CD4-positive, CD25-positive, alpha-beta regulatory T cell (primary cell): ENCODE measurements at regions not wholly inside any gene's neighbourhood (a gene's known extent, or its start where the extent isn't known, plus 50 kb on each side); places are given as distances from the start of the nearest gene placed in this dataset.

Source experiments
- ATAC-seq, 2 donors: fragments of 150-1000 bp; cut with Tn5 transposase; one replicate each; pipeline ENCODE4 v1.10.0; 2021; ENCODE audit warnings: low read depth in 2 of 2, moderate number of reproducible peaks in 2 of 2, moderate library complexity in 1 of 2
- DNase-seq, 3 donors: peaks; one replicate each; pipeline versions ENCODE4 v3.0.0 to v3.0.0-alpha.2; 2012 to 2022; ENCODE audit warnings: mixed read lengths in 1 of 3
- H3K27ac ChIP-seq: one replicate; pipeline ENCODE4 v1.7.0; 2013; ENCODE audit warnings: mild to moderate bottlenecking, low read length; ENCODE audit not compliant: insufficient read depth, poor library complexity, severe bottlenecking
- H3K27me3 ChIP-seq: one replicate; pipeline ENCODE4 v1.7.0; 2013; ENCODE audit warnings: low read length; ENCODE audit not compliant: control insufficient read depth, insufficient read depth
- H3K36me3 ChIP-seq: one replicate; pipeline ENCODE4 v1.7.0; 2013; ENCODE audit warnings: mild to moderate bottlenecking, low read length, moderate library complexity; ENCODE audit not compliant: control insufficient read depth, insufficient read depth
- H3K4me1 ChIP-seq: 2 replicates; pipeline ENCODE4 v1.7.0; 2013; ENCODE audit warnings: mild to moderate bottlenecking, low read length; ENCODE audit not compliant: insufficient read depth, control insufficient read depth, poor library complexity, severe bottlenecking
- H3K4me3 ChIP-seq: one replicate; pipeline ENCODE4 v1.7.0; 2013; ENCODE audit warnings: low read depth, mild to moderate bottlenecking, low read length, moderate library complexity
- H3K9me3 ChIP-seq, 2 experiments: 1 replicate in 1 of 2; 2 replicates in 1 of 2; pipeline ENCODE4 v1.7.0; 2013; ENCODE audit warnings: low read length in 2 of 2, mild to moderate bottlenecking in 1 of 2, moderate library complexity in 1 of 2; ENCODE audit not compliant: control insufficient read depth in 2 of 2
- H3K27ac Mint-ChIP-seq, 3 donors: one replicate each; pipeline ENCODE4 v1.8.0; 2020 to 2022; ENCODE audit warnings: mild to moderate bottlenecking in 3 of 3, mixed read lengths in 3 of 3, moderate library complexity in 2 of 3
- H3K27me3 Mint-ChIP-seq: one replicate; pipeline ENCODE4 v1.8.0; 2022; ENCODE audit warnings: mild to moderate bottlenecking, mixed read lengths
- H3K36me3 Mint-ChIP-seq: one replicate; pipeline ENCODE4 v1.8.0; 2020; ENCODE audit warnings: mixed read lengths
- H3K4me1 Mint-ChIP-seq, 4 donors: one replicate each; pipeline ENCODE4 v1.8.0; 2020 to 2022; ENCODE audit warnings: mixed read lengths in 4 of 4, mild to moderate bottlenecking in 1 of 4
- H3K4me3 Mint-ChIP-seq, 4 donors: one replicate each; pipeline ENCODE4 v1.8.0; 2020 to 2022; ENCODE audit warnings: mild to moderate bottlenecking in 4 of 4, mixed read lengths in 4 of 4, moderate library complexity in 3 of 4
- H3K9me3 Mint-ChIP-seq, 7 donors: one replicate each; pipeline ENCODE4 v1.8.0; 2020 to 2022; ENCODE audit warnings: mixed read lengths in 7 of 7, mild to moderate bottlenecking in 3 of 7, moderate library complexity in 2 of 7

GRCh38 chr9:31840702-31841101 lies 543.7 kb upstream of the ACO1 start:
- Mint-ChIP-seq H3K27me3 (no peaks in the 10 kb centered on the region), H3K9me3 (peaks cover 0 to 1% (median 0%) of the 10 kb centered on the region in 7 donors), H3K36me3 (no peaks in the 10 kb centered on the region), H3K27ac (peak overlapping the region in 1 of 3 donors; percentile 9), H3K4me3 (no peak overlapping the region), H3K4me1 (peaks cover 0 to 4% (median 0%) of the 10 kb centered on the region in 4 donors)
- DNase-seq: no peak
- no peak overlapping the region for H3K27ac ChIP-seq
- H3K4me1 ChIP-seq: no peaks in the 10 kb centered on the region
- no peaks in the 10 kb centered on the region for H3K27me3 ChIP-seq
- H3K36me3 ChIP-seq: no peaks in the 10 kb centered on the region
- ATAC-seq: no peak
- no peaks in the 10 kb centered on the region for H3K9me3 ChIP-seq
- no peak overlapping the region for H3K4me3 ChIP-seq

- Mint-ChIP-seq H3K27me3 (no peaks in the 10 kb centered on the region), H3K36me3 (no peaks in the 10 kb centered on the region), H3K9me3 (no peaks in the 10 kb centered on the region), H3K27ac (no peak overlapping the region), H3K4me1 (peaks cover 0 to 2% (median 0%) of the 10 kb centered on the region in 4 donors), H3K4me3 (no peak overlapping the region)
- Histone ChIP-seq H3K9me3 (no peaks in the 10 kb centered on the region), H3K27ac (no peak overlapping the region), H3K4me3 (no peak overlapping the region), H3K27me3 (no peaks in the 10 kb centered on the region), H3K4me1 (no peaks in the 10 kb centered on the region), H3K36me3 (no peaks in the 10 kb centered on the region)
- no peak for ATAC-seq
- no peak for DNase-seq
Measured at GRCh38 chr9:31847963-31848362, 536.5 kb upstream of the ACO1 start.

- Mint-ChIP-seq H3K4me1 (peaks cover 0 to 2% (median 0%) of the 10 kb centered on the region in 4 donors), H3K27ac (no peak overlapping the region), H3K36me3 (no peaks in the 10 kb centered on the region), H3K27me3 (no peaks in the 10 kb centered on the region), H3K4me3 (no peak overlapping the region), H3K9me3 (no peaks in the 10 kb centered on the region)
- no peak overlapping the region for H3K27ac ChIP-seq
- H3K27me3 ChIP-seq: no peaks in the 10 kb centered on the region
- H3K4me3 ChIP-seq: no peak overlapping the region
- no peaks in the 10 kb centered on the region for H3K4me1 ChIP-seq
- no peak for DNase-seq
- no peak for ATAC-seq
- no peaks in the 10 kb centered on the region for H3K36me3 ChIP-seq
- H3K9me3 ChIP-seq: no peaks in the 10 kb centered on the region
Measured at GRCh38 chr9:31848505-31849285, 535.7 kb upstream of the ACO1 start.

GRCh38 chr9:31854187-31854586 lies 530.3 kb upstream of the ACO1 start:
- peak overlapping the region in 1 of 4 donors; percentile 24 for H3K4me3 Mint-ChIP-seq
- H3K36me3 ChIP-seq: no peaks in the 10 kb centered on the region
- DNase-seq: no peak
- H3K4me1 ChIP-seq: no peaks in the 10 kb centered on the region
- no peak overlapping the region for H3K4me3 ChIP-seq
- H3K27ac ChIP-seq: no peak overlapping the region
- H3K27me3 ChIP-seq: no peaks in the 10 kb centered on the region
- H3K9me3 ChIP-seq: no peaks in the 10 kb centered on the region
- peaks cover 0 to 4% (median 0%) of the 10 kb centered on the region in 7 donors for H3K9me3 Mint-ChIP-seq
- no peaks in the 10 kb centered on the region for H3K27me3 Mint-ChIP-seq
- H3K27ac Mint-ChIP-seq: no peak overlapping the region
- H3K36me3 Mint-ChIP-seq: no peaks in the 10 kb centered on the region
- peaks cover 0 to 2% (median 0%) of the 10 kb centered on the region in 4 donors for H3K4me1 Mint-ChIP-seq
- ATAC-seq: no peak

DNA sequence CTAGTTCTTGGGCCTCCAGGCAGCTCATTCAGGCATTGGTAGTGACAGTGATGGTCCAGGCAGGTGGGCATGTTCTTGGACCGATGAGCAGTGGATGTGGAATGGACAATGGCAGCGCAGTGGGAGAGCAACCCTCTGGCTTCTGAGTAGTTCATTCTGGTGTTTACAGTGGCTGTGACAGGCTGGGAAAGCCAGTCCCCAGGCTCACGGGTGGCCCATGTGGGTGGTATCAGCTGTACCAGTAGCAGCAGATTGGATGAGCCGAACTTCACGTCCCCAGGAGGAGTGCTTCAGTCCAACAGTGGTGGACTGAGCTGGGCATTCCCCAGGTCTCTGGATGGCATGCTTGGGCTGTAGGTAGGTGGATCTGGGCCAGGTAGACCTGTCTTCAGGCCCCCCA lies 515.6 kb upstream of the ACO1 start:
- no peak for ATAC-seq
- H3K36me3 Mint-ChIP-seq: no peaks in the 10 kb centered on the region
- no peaks in the 10 kb centered on the region for H3K27me3 Mint-ChIP-seq
- H3K4me3 Mint-ChIP-seq: no peak overlapping the region
- DNase-seq: no peak
- Histone ChIP-seq H3K4me3 (no peak overlapping the region), H3K4me1 (no peaks in the 10 kb centered on the region), H3K9me3 (no peaks in the 10 kb centered on the region), H3K27ac (no peak overlapping the region), H3K36me3 (no peaks in the 10 kb centered on the region), H3K27me3 (no peaks in the 10 kb centered on the region)
- no peaks in the 10 kb centered on the region for H3K4me1 Mint-ChIP-seq
- peaks cover 0 to 3% (median 1%) of the 10 kb centered on the region in 7 donors for H3K9me3 Mint-ChIP-seq
- no peak overlapping the region for H3K27ac Mint-ChIP-seq

DNA sequence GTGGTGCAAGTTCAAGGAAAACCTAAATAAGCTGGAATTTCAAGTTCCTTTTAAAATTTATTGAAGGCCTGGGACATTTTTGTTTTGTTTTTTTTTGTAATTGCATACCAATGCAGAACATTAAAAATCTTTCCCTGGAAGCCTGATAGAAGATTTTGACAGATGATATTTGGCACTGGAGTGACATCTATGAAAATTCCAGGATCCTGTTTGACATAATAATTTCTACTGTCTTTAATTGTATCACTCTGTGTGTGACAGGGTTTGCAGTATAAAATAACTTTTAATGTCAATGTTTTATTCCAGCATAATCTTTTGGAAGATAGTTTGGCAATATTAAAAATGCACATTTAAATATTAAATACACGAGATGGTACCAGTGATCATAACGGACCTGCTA lies 514.2 kb upstream of the ACO1 start:
- H3K4me3 ChIP-seq: no peak overlapping the region
- Mint-ChIP-seq H3K27ac (no peak overlapping the region), H3K4me3 (no peak overlapping the region), H3K36me3 (no peaks in the 10 kb centered on the region), H3K9me3 (peaks cover 0 to 3% (median 1%) of the 10 kb centered on the region in 7 donors), H3K4me1 (no peaks in the 10 kb centered on the region), H3K27me3 (no peaks in the 10 kb centered on the region)
- H3K9me3 ChIP-seq: no peaks in the 10 kb centered on the region
- no peak for DNase-seq
- ATAC-seq: no peak
- no peak overlapping the region for H3K27ac ChIP-seq
- H3K27me3 ChIP-seq: no peaks in the 10 kb centered on the region
- H3K36me3 ChIP-seq: no peaks in the 10 kb centered on the region
- H3K4me1 ChIP-seq: no peaks in the 10 kb centered on the region

GRCh38 chr9:31873722-31874121 lies 510.7 kb upstream of the ACO1 start:
- H3K27me3 Mint-ChIP-seq: no peaks in the 10 kb centered on the region
- no peak overlapping the region for H3K4me3 ChIP-seq
- H3K36me3 Mint-ChIP-seq: no peaks in the 10 kb centered on the region
- no peak overlapping the region for H3K27ac Mint-ChIP-seq
- no peak for DNase-seq
- H3K4me1 ChIP-seq: no peaks in the 10 kb centered on the region
- no peaks in the 10 kb centered on the region for H3K27me3 ChIP-seq
- H3K9me3 Mint-ChIP-seq: peaks cover 0 to 1% (median 0%) of the 10 kb centered on the region in 7 donors
- no peak overlapping the region for H3K27ac ChIP-seq
- no peak overlapping the region for H3K4me3 Mint-ChIP-seq
- no peaks in the 10 kb centered on the region for H3K9me3 ChIP-seq
- no peaks in the 10 kb centered on the region for H3K36me3 ChIP-seq
- H3K4me1 Mint-ChIP-seq: no peaks in the 10 kb centered on the region
- no peak for ATAC-seq

DNA sequence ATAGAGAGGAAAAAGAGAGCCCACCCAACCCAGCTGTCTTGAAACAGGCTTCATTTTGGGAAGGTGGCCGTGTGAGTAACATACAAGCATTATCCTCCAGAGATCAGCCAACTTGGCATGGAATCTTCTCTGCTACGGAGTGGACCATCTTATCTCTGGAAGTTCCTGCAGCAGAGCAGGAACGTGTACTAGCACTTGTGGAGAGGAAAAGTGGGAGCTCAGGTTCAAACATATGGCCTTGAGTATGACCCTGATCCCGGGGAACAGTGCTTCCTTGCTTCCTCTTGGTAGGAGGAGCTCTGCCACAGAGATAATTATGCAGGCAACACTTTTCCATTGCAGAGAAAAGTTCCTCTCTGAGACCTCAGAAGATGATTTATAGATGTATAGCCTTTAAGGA lies 490.4 kb upstream of the ACO1 start:
- no peaks in the 10 kb centered on the region for H3K27me3 Mint-ChIP-seq
- Histone ChIP-seq H3K4me3 (no peak overlapping the region), H3K27me3 (no peaks in the 10 kb centered on the region), H3K36me3 (no peaks in the 10 kb centered on the region), H3K27ac (no peak overlapping the region), H3K4me1 (no peaks in the 10 kb centered on the region), H3K9me3 (no peaks in the 10 kb centered on the region)
- no peaks in the 10 kb centered on the region for H3K4me1 Mint-ChIP-seq
- no peak overlapping the region for H3K4me3 Mint-ChIP-seq
- no peak for DNase-seq
- no peak overlapping the region for H3K27ac Mint-ChIP-seq
- no peaks in the 10 kb centered on the region for H3K36me3 Mint-ChIP-seq
- ATAC-seq: no peak
- peaks cover 0 to 6% (median 3%) of the 10 kb centered on the region in 7 donors for H3K9me3 Mint-ChIP-seq
